ENCODE measurements at regions not wholly inside any gene's neighbourhood (a gene's known extent, or its start where the extent isn't known, plus 50 kb on each side); places are given as distances from the start of the nearest gene placed in this dataset.

DNA sequence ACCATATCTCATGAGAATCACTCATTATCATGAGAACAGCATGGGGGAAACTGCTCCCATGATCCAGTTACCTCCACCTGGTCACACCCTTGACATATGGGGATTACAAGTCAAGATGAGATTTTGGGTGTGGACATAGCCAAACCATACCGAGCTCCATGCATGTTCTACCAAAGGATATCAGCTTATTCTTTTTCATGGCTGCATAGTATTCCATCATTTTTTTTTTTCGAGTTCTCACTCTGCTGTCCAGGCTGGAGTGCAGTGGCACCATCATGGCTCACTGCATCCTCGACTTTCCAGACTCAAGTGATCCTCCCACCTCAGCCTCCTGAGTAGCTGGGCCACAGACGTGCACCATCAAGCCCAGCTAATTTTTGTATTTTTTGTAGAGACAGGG lies 668.3 kb downstream of the GATA3 start:
- no peak overlapping the region for H3K4me3 ChIP-seq (ENCODE audit: low read depth, low read length)
- TF ChIP-seq, protein P1, sequence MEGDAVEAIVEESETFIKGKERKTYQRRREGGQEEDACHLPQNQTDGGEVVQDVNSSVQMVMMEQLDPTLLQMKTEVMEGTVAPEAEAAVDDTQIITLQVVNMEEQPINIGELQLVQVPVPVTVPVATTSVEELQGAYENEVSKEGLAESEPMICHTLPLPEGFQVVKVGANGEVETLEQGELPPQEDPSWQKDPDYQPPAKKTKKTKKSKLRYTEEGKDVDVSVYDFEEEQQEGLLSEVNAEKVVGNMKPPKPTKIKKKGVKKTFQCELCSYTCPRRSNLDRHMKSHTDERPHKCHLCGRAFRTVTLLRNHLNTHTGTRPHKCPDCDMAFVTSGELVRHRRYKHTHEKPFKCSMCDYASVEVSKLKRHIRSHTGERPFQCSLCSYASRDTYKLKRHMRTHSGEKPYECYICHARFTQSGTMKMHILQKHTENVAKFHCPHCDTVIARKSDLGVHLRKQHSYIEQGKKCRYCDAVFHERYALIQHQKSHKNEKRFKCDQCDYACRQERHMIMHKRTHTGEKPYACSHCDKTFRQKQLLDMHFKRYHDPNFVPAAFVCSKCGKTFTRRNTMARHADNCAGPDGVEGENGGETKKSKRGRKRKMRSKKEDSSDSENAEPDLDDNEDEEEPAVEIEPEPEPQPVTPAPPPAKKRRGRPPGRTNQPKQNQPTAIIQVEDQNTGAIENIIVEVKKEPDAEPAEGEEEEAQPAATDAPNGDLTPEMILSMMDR (IDR thresholded peaks at IDR 0.05; ENCODE audit: borderline replicate concordance, insufficient read depth, low read depth, low read length) = no peak

DNA sequence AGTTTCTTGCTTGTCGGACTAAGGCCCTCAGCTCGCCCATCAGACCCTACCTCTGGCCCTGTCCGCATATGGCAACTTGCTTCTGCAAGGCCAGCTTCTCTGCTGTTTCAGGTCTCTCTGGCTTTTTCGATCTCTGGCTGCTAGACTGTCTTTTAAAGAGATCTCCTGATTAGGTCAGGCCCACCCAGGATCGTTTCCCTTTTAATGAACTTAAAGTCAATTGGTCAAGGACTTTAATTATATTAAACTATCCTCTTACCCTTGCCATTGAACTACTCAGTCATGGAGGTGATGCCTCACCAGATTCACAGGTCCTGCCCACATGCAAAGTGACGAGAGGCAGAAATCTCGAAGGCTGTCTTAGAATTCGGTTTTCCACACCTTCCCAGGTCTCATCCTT lies 670.9 kb downstream of the GATA3 start:
- TF ChIP-seq, protein P1 (IDR thresholded peaks at IDR 0.05; ENCODE audit: borderline replicate concordance, insufficient read depth, low read depth, low read length) = no peak
- no peak overlapping the region for H3K4me3 ChIP-seq (ENCODE audit: low read depth, low read length)

DNA sequence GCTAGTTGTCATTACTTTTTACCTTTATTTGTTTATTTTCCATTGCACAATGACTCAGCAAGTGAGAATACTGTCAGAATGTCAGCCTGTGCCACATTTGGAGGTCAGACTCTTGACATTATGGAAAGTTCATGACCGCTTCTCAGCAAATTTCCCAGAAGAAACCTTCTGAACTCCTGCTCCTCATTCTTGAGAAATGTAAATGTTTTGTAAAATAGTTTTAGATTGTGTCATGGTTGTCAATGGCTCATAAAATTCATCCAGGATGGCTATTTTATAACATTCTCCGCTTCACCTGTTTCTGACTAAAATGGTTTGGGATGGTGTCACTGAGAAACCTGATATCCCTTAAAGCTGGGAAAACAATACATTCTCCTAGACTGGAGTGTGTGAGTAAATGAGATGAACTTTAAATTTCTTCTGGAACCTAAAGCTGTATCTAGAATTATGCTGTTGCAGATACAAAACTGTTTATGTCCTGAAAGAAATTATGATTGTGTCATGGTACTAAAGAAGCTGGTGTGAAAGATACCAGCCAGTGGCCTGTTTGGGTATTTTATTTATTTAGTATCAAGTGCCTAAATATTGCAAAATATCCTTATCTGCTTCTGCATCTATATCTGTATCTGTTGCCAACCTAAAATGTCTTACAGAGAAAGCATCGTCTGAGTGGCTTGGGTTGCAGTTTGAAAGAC lies 671.7 kb downstream of the GATA3 start:
- TF ChIP-seq, protein P1 (IDR thresholded peaks at IDR 0.05; ENCODE audit: borderline replicate concordance, insufficient read depth, low read depth, low read length) = no peak
- H3K4me3 ChIP-seq (ENCODE audit: low read depth, low read length) = no peak overlapping the region

DNA sequence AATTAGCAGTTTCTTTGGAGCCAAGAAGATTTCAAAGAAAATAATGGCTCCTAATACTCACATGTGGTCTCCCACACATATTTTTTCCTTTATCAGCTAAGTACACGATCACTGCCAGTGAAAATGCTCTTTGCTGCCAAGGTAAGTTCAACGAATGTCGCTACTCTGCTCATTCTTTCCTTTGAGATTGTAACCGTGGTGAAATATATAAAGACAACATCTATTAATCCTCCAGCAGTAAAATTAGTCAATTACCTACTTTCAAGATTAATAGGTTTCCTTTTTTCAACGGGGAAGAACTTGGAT lies 672.2 kb downstream of the GATA3 start:
- TF ChIP-seq, protein P1 (IDR thresholded peaks at IDR 0.05; ENCODE audit: borderline replicate concordance, insufficient read depth, low read depth, low read length) = no peak
- no peak overlapping the region for H3K4me3 ChIP-seq (ENCODE audit: low read depth, low read length)

DNA sequence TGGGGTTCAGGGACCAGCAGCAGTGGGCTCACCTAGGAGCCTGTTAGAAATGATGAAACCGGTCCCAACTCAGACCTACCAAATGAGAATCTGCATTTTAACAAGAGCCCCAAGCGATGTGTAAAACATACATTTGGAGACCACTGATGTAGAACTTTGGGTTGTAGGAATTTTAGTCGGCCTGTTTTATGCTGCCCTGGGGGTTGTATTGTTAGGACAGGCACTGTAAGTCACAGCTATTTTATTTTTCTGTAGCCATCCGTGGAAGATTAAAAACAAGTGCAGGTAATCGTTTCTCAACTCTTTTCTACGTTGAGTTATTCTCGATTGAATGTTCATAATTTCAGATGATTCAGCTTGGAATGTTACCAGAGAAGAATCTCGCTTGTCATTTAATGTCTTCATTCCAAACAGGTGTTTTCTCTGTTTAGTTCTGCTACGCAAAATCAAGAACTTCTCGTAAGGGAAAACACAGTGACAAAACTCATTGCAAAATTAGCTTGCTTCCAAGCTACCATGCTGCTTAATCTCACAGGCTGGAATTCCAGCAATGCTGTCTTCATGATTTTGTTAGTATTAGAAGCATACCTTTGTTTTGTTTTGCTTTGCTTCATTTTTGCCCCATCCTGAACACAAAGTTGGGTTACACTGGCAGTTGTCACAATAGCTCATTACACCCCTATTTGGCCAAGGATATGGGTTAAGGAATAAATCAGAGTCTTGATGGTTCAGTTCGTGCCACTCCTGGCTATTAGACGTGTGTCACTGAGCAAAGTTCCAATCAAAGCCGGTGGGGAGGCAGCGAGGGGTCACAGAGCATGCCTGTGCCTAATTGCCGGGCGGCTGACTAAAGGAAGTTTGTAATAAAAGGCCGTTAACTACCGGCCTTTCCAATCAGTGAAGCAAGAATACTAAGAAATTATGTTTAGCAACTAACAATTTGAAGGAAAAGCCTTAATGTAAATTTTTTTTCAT lies 676.9 kb downstream of the GATA3 start:
- no peak overlapping the region for H3K4me3 ChIP-seq (ENCODE audit: low read depth, low read length)
- TF ChIP-seq, protein P1 (IDR thresholded peaks at IDR 0.05; ENCODE audit: borderline replicate concordance, insufficient read depth, low read depth, low read length) = no peak

DNA sequence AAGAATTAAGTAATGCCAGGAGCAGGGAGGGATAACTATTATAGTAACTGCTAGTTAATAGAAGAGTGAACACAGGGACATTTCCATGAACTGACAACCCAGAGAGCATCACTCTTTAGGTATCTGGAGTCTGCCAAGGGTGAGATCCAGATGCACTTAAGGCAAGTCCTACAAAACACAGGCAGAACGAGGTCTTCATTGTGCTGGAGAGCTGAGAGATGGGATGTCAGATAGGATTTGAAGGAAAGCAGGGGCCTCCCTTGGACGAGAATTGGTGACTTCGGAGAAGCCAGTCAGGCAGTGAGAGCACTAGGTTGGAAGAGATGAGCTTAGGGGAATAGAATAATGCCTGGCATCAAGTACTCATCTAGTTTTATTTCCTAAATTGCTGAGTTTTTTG lies 684.5 kb downstream of the GATA3 start:
- TF ChIP-seq, protein P1 (IDR thresholded peaks at IDR 0.05; ENCODE audit: borderline replicate concordance, insufficient read depth, low read depth, low read length) = no peak
- no peak overlapping the region for H3K4me3 ChIP-seq (ENCODE audit: low read depth, low read length)

Data from GM12875 (cell line).